Naive thymus-derived CD4-positive, alpha-beta T cell (primary cell): ENCODE measurements at regions not wholly inside any gene's neighbourhood (a gene's known extent, or its start where the extent isn't known, plus 50 kb on each side); places are given as distances from the start of the nearest gene placed in this dataset.
"Not testable (repeated sequence)": the region's sequence is repeated elsewhere in the genome, so short reads cannot be mapped to it uniquely, and the experiment has no call there.

Experiments
- ATAC-seq: fragments of 150-1000 bp; cut with Tn5 transposase; 2 replicates; pipeline ENCODE4 v1.10.0; 2021; ENCODE audit warnings: mild to moderate bottlenecking, moderate library complexity
- CTCF ChIA-PET: fragments of 350-600 bp; sonication (Branson Sonifier 250); formaldehyde crosslinking; loops from one replicate; lab custom pipeline; 2021; ENCODE audit warnings: antibody characterized with exemption; lab: Charles Lee
- POLR2A ChIA-PET: fragments of 350-600 bp; sonication (Branson Sonifier 250); formaldehyde crosslinking; loops from one replicate; lab custom pipeline; 2021; ENCODE audit warnings: antibody characterized with exemption, inconsistent platforms; lab: Charles Lee
- DNase-seq, 9 donors: peaks; one replicate each; pipeline versions ENCODE4 v3.0.0 to v3.0.0-alpha.2; 2020 to 2022; ENCODE audit warnings: mixed read lengths in 1 of 9
- H3K27ac ChIP-seq: one replicate; pipeline ENCODE4 v1.7.0; 2013; ENCODE audit warnings: mild to moderate bottlenecking, low read depth, low read length, moderate library complexity
- H3K27me3 ChIP-seq, 2 donors: one replicate each; pipeline ENCODE4 v1.7.0; 2013; ENCODE audit warnings: low read length in 2 of 2, mild to moderate bottlenecking in 2 of 2, moderate library complexity in 2 of 2; ENCODE audit not compliant: control insufficient read depth in 2 of 2, insufficient read depth in 2 of 2
- H3K36me3 ChIP-seq, 3 experiments: 1 replicate in 2 of 3; 2 replicates in 1 of 3; pipeline ENCODE4 v1.7.0; 2013; ENCODE audit warnings: low read length in 3 of 3, mild to moderate bottlenecking in 3 of 3, moderate library complexity in 1 of 3; ENCODE audit not compliant: insufficient read depth in 3 of 3, control insufficient read depth in 2 of 3
- H3K4me1 ChIP-seq, 2 donors: one replicate each; pipeline ENCODE4 v1.7.0; 2013; ENCODE audit warnings: low read length in 2 of 2, mild to moderate bottlenecking in 2 of 2, moderate library complexity in 1 of 2; ENCODE audit not compliant: control insufficient read depth in 2 of 2, insufficient read depth in 2 of 2
- H3K4me3 ChIP-seq: 2 replicates; pipeline ENCODE4 v1.7.0; 2013; ENCODE audit warnings: mild to moderate bottlenecking, low read length
- H3K9me3 ChIP-seq, 3 experiments: 1 replicate in 2 of 3; 2 replicates in 1 of 3; pipeline ENCODE4 v1.7.0; 2013; ENCODE audit warnings: low read length in 3 of 3; ENCODE audit not compliant: control insufficient read depth in 2 of 3
- H3K27ac Mint-ChIP-seq, 9 donors: one replicate each; pipeline ENCODE4 v1.8.0; 2020 to 2022; ENCODE audit warnings: mixed read lengths in 9 of 9, mild to moderate bottlenecking in 8 of 9, moderate library complexity in 5 of 9, inconsistent platforms in 2 of 9
- H3K27me3 Mint-ChIP-seq, 5 donors: one replicate each; pipeline ENCODE4 v1.8.0; 2021 to 2022; ENCODE audit warnings: mixed read lengths in 5 of 5, mild to moderate bottlenecking in 1 of 5
- H3K36me3 Mint-ChIP-seq, 5 donors: one replicate each; pipeline ENCODE4 v1.8.0; 2020 to 2022; ENCODE audit warnings: mixed read lengths in 5 of 5, mild to moderate bottlenecking in 3 of 5, inconsistent platforms in 1 of 5
- H3K4me1 Mint-ChIP-seq, 7 donors: one replicate each; pipeline ENCODE4 v1.8.0; 2020 to 2022; ENCODE audit warnings: mixed read lengths in 7 of 7, mild to moderate bottlenecking in 3 of 7, inconsistent platforms in 1 of 7
- H3K4me3 Mint-ChIP-seq, 10 donors: one replicate each; pipeline ENCODE4 v1.8.0; 2020 to 2022; ENCODE audit warnings: mild to moderate bottlenecking in 10 of 10, mixed read lengths in 10 of 10, moderate library complexity in 6 of 10, inconsistent platforms in 2 of 10
- H3K9me3 Mint-ChIP-seq, 11 donors: one replicate each; pipeline ENCODE4 v1.8.0; 2020 to 2022; ENCODE audit warnings: mixed read lengths in 11 of 11, mild to moderate bottlenecking in 4 of 11, inconsistent platforms in 1 of 11, moderate library complexity in 1 of 11
- intact Hi-C, 2 donors: fragments of 100-400 bp; cut with micrococcal nuclease; formaldehyde crosslinking; loops; one replicate each; pipeline ENCODE4 v1.15.1; 2023

GRCh38 chr7:159207951-159208350 is 63.3 kb upstream of the VIPR2 start:
- ChIA-PET CTCF (no interaction called here), POLR2A (interaction anchor here (1.5 kb wide), 1 partner anchor 10 kb away, joined by 6 read pairs; no protein-coding TSS in a partner anchor)
- Histone ChIP-seq H3K36me3 (no peaks in the 10 kb centered on the region), H3K4me1 (peaks cover 15 to 26% of the 10 kb centered on the region in 2 donors), H3K27me3 (no peaks in the 10 kb centered on the region), H3K27ac (no peak overlapping the region), H3K4me3 (no peak overlapping the region), H3K9me3 (no peaks in the 10 kb centered on the region)
- Mint-ChIP-seq H3K9me3 (no peaks in the 10 kb centered on the region), H3K27me3 (peaks cover 0 to 3% (median 0%) of the 10 kb centered on the region in 5 donors), H3K36me3 (no peaks in the 10 kb centered on the region), H3K4me1 (peaks cover 2 to 14% (median 10%) of the 10 kb centered on the region in 7 donors), H3K27ac (no peak overlapping the region), H3K4me3 (no peak overlapping the region)
- ATAC-seq (no peak), DNase-seq (no peak)
- intact Hi-C loops: no loop called here

DNA sequence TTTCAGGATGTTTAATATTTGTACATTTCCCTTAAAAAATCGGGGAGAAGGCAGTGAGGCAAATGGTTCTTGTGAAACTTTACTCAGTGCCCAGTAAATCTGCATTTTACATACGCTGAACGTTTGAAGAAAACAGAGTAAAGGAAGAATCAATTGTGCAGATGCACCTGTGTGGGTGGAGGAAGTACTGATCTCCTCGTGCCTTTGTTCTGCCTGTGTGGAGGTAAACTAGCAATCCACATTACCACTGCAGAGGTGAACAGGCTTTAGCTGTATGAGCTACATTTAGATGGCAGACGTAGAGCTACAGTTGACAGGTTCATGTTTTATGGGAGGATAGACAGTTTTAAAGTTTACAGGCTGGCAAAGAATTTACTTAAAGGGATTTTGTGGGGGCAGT is 62.7 kb upstream of the VIPR2 start:
- DNase-seq: peak in 5 of 9 donors; percentile 31 to 49 (median 33)
- POLR2A ChIA-PET: interaction anchor here (1.5 kb wide), 1 partner anchor 10 kb away, joined by 6 read pairs; no protein-coding TSS in a partner anchor
- no peak overlapping the region for H3K4me3 ChIP-seq

DNA sequence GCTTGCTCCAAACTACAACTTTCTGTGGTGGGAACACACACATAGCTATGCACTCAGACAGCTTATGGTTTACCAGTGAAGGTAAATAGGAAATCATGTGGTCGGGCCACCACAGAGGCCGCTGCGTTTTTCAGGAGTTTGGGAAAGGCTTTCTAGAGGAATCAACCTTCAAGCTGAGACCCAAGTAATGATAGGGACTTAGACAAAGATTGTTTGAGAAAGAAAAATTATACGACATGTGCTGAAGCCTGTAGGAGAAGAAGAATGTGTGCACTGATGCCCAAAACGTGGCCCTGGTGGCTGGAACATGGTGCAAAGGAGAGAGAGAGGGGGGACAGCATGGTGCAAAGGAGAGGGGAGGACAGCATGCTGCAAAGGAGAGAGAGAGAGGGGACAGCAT is 61.2 kb upstream of the VIPR2 start:
- Mint-ChIP-seq H3K27me3 (peaks cover 0 to 3% (median 0%) of the 10 kb centered on the region in 5 donors), H3K9me3 (no peaks in the 10 kb centered on the region), H3K36me3 (no peaks in the 10 kb centered on the region), H3K27ac (no peak overlapping the region), H3K4me1 (peaks cover 2 to 14% (median 10%) of the 10 kb centered on the region in 7 donors), H3K4me3 (peak overlapping the region in 1 of 10 donors; percentile 43)
- DNase-seq (no peak), ATAC-seq (no peak)
- peaks cover 15 to 26% of the 10 kb centered on the region in 2 donors for H3K4me1 ChIP-seq
- H3K27ac ChIP-seq: no peak overlapping the region
- no peaks in the 10 kb centered on the region for H3K36me3 ChIP-seq
- H3K9me3 ChIP-seq: no peaks in the 10 kb centered on the region
- intact Hi-C loops: no loop called here
- CTCF ChIA-PET: no interaction called here
- H3K27me3 ChIP-seq: no peaks in the 10 kb centered on the region
- POLR2A ChIA-PET: no interaction called here
- H3K4me3 ChIP-seq: no peak overlapping the region

More for the DNA sequence above, 62.7 kb upstream of the VIPR2 start:
- Histone ChIP-seq H3K4me1 (peaks cover 15 to 26% of the 10 kb centered on the region in 2 donors), H3K9me3 (no peaks in the 10 kb centered on the region), H3K36me3 (no peaks in the 10 kb centered on the region), H3K27ac (no peak overlapping the region), H3K27me3 (no peaks in the 10 kb centered on the region)
- CTCF ChIA-PET: no interaction called here
- Mint-ChIP-seq H3K27ac (no peak overlapping the region), H3K27me3 (peaks cover 0 to 3% (median 0%) of the 10 kb centered on the region in 5 donors), H3K4me1 (peaks cover 2 to 14% (median 10%) of the 10 kb centered on the region in 7 donors), H3K36me3 (no peaks in the 10 kb centered on the region), H3K9me3 (no peaks in the 10 kb centered on the region), H3K4me3 (no peak overlapping the region)
- intact Hi-C loops: no loop called here
- ATAC-seq: peak; percentile 53

DNA sequence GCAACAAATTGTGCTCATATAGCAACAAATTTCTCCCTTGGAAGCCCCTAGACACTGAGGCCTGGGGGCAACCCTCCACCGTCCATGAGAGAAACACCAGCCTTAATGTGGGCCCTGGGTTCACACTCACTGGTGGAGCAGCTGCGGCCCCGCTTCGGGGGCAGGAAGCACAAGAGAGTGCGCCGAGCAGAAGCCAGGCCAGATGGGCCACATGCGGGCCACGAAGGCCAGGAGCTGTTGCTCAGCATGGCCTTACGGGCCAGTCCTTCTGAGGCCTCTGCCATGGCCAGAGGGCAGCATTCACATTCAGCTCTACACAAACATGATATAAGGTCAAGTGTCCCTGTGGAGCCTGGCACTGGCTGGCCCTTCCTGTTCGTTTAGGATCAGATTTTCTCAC is 60.0 kb upstream of the VIPR2 start:
- Mint-ChIP-seq H3K27ac (no peak overlapping the region), H3K27me3 (peaks cover 0 to 3% (median 0%) of the 10 kb centered on the region in 5 donors), H3K9me3 (no peaks in the 10 kb centered on the region), H3K4me3 (no peak overlapping the region), H3K4me1 (peaks cover 0 to 9% (median 6%) of the 10 kb centered on the region in 7 donors), H3K36me3 (no peaks in the 10 kb centered on the region)
- DNase-seq (no peak), ATAC-seq (no peak)
- H3K4me3 ChIP-seq: no peak overlapping the region
- ChIA-PET CTCF (no interaction called here), POLR2A (no interaction called here)
- H3K27ac ChIP-seq: no peak overlapping the region
- peaks cover 15 to 19% of the 10 kb centered on the region in 2 donors for H3K4me1 ChIP-seq
- no peaks in the 10 kb centered on the region for H3K36me3 ChIP-seq
- H3K9me3 ChIP-seq: no peaks in the 10 kb centered on the region
- H3K27me3 ChIP-seq: no peaks in the 10 kb centered on the region
- intact Hi-C loops: no loop called here

DNA sequence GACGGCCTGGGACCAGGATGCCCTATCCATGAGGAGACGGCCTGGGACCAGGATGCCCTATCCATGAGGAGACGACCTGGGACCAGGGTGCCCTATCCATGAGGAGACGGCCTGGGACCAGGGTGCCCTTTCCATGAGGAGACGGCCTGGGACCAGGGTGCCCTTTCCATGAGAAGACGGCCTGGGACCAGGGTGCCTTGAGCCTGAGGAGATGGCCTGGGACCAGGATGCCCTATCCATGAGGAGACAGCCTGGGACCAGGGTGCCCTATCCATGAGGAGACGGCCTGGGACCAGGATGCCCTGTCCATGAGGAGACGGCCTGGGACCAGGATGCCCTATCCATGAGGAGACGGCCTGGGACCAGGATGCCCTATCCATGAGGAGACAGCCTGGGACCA is 58.6 kb upstream of the VIPR2 start:
- DNase-seq, H3K9me3 Mint-ChIP-seq, H3K27me3 Mint-ChIP-seq, H3K9me3 ChIP-seq, ATAC-seq, H3K27me3 ChIP-seq, CTCF ChIA-PET, H3K27ac ChIP-seq, H3K4me3 Mint-ChIP-seq, POLR2A ChIA-PET, H3K36me3 ChIP-seq, H3K36me3 Mint-ChIP-seq, H3K4me3 ChIP-seq, H3K27ac Mint-ChIP-seq, intact Hi-C loops: not testable (repeated sequence)
- peaks cover 15 to 20% of the 10 kb centered on the region in 2 donors for H3K4me1 ChIP-seq
- H3K4me1 Mint-ChIP-seq: peaks cover 4 to 19% (median 14%) of the 10 kb centered on the region in 7 donors

DNA sequence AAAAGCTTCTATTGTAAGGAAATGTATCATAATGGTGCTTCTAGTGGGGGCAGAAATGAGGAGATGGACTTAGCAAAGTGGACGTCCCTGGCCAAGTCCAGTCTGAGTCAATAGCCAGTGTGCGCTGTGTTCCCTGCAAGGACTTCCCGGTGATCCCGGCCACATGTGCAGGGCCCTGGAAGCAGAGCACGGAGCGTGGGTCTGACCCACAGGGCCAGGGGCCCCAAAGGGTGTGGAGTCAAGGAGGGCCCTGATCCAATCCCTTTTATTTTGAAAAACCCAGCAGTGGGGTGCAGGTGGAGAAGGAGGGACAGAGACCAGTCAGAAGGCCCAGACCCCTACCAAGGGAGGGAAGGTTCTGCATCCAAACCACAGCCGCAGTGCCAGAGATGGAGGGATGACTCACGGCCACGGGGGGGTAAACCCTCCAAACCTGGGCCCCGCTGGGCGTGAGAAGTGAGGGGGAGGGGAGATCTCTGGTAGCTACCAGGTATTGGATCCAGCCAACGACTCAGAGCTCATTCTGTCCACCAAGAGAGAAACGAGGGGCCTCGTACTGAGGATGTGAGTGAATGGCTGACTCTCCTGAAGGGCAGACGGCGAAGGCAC is 57.2 kb upstream of the VIPR2 start:
- CTCF ChIA-PET: no interaction called here
- no peaks in the 10 kb centered on the region for H3K9me3 ChIP-seq
- intact Hi-C loops: no loop called here
- DNase-seq: no peak
- H3K27ac ChIP-seq: no peak overlapping the region
- Mint-ChIP-seq H3K4me3 (no peak overlapping the region), H3K9me3 (no peaks in the 10 kb centered on the region), H3K27me3 (peaks cover 0 to 3% (median 0%) of the 10 kb centered on the region in 5 donors), H3K4me1 (peaks cover 17 to 33% (median 28%) of the 10 kb centered on the region in 7 donors), H3K36me3 (no peaks in the 10 kb centered on the region), H3K27ac (no peak overlapping the region)
- POLR2A ChIA-PET: no interaction called here
- ATAC-seq: no peak
- no peak overlapping the region for H3K4me3 ChIP-seq
- H3K27me3 ChIP-seq: no peaks in the 10 kb centered on the region
- H3K4me1 ChIP-seq: peaks cover 18 to 25% of the 10 kb centered on the region in 2 donors
- no peaks in the 10 kb centered on the region for H3K36me3 ChIP-seq

DNA sequence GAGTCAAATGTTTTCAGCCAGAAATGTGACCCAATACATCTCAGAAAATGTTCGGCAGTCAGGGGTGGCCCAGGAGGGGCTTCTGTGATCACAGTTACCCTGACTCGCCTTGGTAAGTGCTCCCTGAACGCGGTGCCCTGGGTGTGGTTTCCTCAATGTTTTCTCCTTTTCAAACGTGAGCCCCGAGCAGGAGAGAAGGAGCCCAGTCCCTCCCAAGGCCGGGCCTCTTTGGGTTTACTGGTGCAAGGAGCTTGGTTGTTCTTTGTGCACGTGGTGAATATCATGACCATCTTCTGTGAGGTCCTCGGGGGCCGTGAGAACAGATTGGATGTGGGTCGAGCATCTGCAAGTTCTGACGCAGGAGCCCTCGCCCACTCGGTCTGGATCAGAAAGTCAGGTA is 55.8 kb upstream of the VIPR2 start:
- Histone ChIP-seq H3K27me3 (no peaks in the 10 kb centered on the region), H3K4me1 (peaks cover 31 to 34% of the 10 kb centered on the region in 2 donors), H3K4me3 (no peak overlapping the region), H3K36me3 (no peaks in the 10 kb centered on the region), H3K27ac (no peak overlapping the region), H3K9me3 (no peaks in the 10 kb centered on the region)
- ChIA-PET CTCF (no interaction called here), POLR2A (no interaction called here)
- H3K4me3 Mint-ChIP-seq: no peak overlapping the region
- no peak overlapping the region for H3K27ac Mint-ChIP-seq
- DNase-seq (no peak), ATAC-seq (no peak)
- H3K27me3 Mint-ChIP-seq: no peaks in the 10 kb centered on the region
- no peaks in the 10 kb centered on the region for H3K36me3 Mint-ChIP-seq
- H3K9me3 Mint-ChIP-seq: no peaks in the 10 kb centered on the region
- H3K4me1 Mint-ChIP-seq: peaks cover 20 to 39% (median 30%) of the 10 kb centered on the region in 7 donors
- intact Hi-C loops: no loop called here
